ENCODE measurements at regions not wholly inside any gene's neighbourhood (a gene's known extent, or its start where the extent isn't known, plus 50 kb on each side); places are given as distances from the start of the nearest gene placed in this dataset.
"Not testable (repeated sequence)": the region's sequence is repeated elsewhere in the genome, so short reads cannot be mapped to it uniquely, and the experiment has no call there.

DNA sequence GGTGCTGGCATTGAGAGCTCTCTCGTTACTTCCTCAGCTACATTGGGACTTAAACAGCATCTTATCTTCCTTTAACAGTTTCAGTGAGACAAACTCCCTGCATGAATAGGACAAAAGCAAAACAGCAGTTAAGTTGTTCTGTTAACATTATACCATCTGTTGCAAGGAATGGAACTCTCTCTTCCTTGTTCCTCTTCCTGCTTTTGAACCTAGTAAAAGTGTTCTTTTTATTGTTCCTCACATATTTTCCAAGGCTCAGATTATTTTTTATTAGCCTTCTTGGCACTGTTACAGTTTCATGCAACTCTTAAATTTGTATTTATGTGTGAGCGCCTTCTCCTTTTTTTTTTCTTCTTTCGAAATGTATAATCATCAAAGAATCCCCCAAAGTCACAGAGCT is 202.6 kb upstream of the UFM1 start:
- peak; percentile 10 for DNase-seq (ENCODE audit: low read depth)

GRCh38 chr13:38141792-38142191 is 207.9 kb upstream of the UFM1 start:
- no peak for DNase-seq (ENCODE audit: low read depth)

DNA sequence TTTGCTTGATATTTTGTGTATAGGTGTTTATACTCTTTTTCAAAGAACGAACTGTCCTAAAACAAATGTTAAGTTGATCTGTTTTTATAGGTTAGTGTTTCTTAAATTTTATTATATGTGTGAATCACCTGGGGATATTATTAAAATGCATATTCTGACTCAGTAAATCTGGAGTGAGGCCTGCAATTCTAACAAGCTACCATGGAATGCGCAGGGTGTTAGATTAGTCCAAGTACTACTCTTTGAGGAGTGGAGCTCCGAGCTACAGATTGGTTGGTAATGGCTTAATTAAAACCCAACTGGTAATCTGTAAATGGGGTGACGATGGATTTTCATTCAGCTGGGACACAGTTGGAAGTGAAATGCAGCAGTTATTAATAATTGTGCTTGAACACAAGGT is 214.1 kb upstream of the UFM1 start:
- DNase-seq (ENCODE audit: low read depth): no peak

DNA sequence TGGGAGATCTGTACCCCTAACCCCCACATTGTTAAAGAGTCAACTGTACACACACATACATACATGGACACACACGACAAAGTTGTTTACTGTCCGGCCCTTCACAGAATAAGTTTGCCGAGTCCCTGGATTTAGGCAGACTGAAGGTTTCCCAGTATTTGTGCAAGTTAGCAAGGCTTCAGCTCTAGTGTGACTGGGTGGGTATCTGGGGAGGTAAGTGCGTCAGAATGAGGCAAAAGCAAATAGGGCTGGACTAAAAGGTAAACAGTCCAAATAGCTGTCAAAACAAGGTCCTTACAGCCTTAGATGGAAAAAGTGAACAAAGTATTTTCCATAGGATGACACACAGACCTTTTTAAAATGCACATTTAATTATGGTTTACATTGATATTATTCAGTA is 228.4 kb upstream of the UFM1 start:
- DNase-seq (ENCODE audit: low read depth): no peak

DNA sequence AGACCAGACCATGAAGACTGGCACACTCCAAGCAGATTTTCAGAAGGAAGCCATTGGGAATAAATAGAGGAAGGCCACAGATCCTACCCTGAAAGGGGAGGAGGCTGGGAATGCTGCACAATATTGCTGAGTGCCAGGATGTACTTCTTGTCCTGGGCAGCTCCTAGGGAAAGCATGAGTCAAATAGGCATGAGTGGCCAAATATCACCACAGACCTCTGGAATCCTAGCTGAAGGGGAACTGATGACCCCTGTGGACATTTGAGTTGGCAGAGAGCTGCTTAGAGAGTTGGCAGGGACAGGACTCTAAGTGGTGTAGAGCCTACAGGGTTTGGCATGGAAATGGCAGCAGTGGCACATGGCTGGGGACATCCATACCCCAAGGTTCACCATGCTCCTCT is 234.3 kb upstream of the TRPC4 start:
- DNase-seq (ENCODE audit: low read depth): no peak

GRCh38 chr13:38099751-38100150 is 230.2 kb upstream of the TRPC4 start:
- no peak for DNase-seq (ENCODE audit: low read depth)

DNA sequence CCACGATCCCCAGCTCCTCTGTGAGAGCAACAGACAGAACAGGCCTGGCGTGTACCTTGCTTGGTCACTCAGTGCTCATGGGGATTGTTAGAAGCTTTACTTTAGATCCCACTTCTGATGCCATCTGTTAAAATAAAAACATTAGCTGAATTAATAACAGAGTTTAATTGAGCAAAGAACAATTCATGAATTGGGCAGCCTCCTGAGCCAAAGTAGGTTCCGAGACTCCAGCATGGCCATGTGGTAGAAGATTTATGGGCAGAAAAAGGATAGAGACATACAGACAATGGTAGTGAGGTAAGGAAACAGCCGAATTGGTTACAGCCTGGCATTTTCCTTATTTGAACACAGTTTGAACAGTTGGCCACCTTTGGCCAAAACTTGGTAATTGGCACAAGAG is 223.9 kb upstream of the TRPC4 start:
- DNase-seq (ENCODE audit: low read depth): no peak

GRCh38 chr13:38090913-38091312 is 221.3 kb upstream of the TRPC4 start:
- DNase-seq (ENCODE audit: low read depth): no peak

DNA sequence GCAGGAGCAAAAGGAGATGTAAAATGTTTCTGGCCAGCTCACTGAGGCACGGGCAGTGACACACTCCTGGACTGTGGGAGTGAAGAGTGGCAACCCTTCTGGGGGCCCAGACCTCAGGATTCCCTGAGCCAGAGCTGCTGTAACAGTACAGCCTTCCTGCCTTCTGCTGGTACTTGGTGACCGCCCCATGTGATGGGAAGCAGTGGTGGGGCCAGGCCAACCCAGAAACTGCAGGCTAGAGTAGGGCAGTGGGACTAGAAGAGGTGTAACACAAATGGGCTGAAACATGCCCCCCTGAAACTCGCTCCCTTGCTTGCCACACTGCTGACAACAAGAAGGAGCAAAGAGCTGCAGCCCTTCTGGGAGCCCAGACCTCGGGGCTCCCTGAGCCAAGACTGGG is 217.1 kb upstream of the TRPC4 start:
- no peak for DNase-seq (ENCODE audit: low read depth)

DNA sequence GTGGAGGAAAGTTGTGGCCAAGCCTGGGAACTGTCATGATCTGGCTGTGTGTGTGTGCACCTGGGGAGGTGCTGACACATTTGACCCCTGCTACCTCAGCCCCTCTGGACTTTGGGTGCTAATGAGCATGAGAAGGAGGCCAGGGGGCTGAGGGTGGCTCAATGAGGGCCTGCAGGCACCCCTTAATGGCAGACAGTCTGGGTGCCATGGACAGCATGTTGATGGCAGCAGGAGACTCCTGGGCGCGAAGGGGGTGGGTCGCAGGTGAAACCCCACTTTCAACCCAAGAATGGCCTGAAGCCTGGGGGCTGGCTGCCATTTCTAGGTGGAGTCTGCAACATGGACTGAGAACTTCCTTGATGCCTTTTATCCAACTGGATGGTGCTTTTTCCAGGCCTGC is 216.4 kb upstream of the TRPC4 start:
- DNase-seq (ENCODE audit: low read depth): no peak

DNA sequence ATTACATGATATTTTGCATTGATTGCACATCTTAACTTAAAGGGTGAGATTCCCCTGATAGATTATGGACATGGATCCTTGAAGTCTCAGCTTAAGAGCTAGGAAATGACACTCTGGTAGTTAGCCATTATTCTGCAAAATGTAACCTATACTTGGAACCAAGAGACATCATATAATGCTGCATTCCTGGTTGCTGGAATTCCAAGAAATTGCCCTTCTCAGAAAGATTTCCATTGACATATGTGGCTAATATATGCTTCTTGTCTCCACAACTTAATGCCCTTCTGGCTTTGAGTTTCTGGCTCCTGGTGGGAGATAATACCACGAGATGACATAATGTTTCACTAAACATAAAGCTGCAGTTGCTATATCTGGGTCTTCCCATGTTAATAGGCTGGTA is 204.4 kb upstream of the TRPC4 start:
- no peak for DNase-seq (ENCODE audit: low read depth)

GRCh38 chr13:38072696-38073095 is 203.1 kb upstream of the TRPC4 start:
- no peak for DNase-seq (ENCODE audit: low read depth)

GRCh38 chr13:38071340-38071739 is 201.8 kb upstream of the TRPC4 start:
- not testable (repeated sequence) for DNase-seq (ENCODE audit: low read depth)

DNA sequence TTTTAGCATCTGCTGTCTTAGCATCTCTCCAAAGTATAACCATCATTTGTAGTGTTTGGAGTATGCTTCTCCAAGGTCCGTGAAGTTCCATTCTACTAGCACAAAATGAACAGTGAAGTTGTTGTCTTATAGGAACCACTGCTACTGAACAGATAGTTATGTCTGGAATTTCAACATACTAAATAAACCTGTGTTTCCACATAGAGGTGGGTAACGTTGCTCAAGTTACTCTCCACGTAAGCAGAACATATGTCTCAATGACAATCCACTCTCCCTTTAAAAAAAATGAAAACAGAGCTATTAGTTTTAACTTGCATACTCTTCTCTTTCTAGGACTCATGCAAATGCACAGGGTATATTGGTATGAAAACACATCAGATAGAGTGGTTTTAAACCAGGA is 184.3 kb upstream of the TRPC4 start:
- DNase-seq (ENCODE audit: low read depth): no peak

- DNase-seq (ENCODE audit: low read depth): no peak
Observed at GRCh38 chr13:38046049-38046376, 176.4 kb upstream of the TRPC4 start.

GRCh38 chr13:38045278-38046048 is 175.9 kb upstream of the TRPC4 start:
- DNase-seq (ENCODE audit: low read depth): peak; percentile 68

- no peak for DNase-seq (ENCODE audit: low read depth)
Observed at GRCh38 chr13:38044067-38044466, 174.5 kb upstream of the TRPC4 start.

DNA sequence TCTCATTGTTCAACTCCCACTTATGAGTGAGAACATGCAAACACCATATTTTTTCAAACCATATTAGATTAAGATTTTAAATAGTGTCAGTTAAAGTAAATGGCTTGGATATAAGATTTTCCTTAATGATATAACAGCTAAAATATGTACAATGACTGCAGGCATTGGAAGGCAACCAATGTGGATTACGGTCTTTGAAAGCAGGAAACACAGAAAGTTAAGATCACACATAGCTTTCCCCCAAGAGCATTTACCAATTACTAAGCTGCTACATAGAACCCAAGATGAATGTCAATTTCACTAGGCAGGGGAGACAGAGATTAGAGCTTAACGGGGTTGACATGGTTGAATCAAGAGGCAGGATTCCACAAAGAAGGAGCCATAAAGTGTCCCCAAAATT is 173.2 kb upstream of the TRPC4 start:
- peak; percentile 75 for DNase-seq (ENCODE audit: low read depth)

- peak; percentile 62 for DNase-seq (ENCODE audit: low read depth)
Observed at GRCh38 chr13:38024431-38024830, 154.9 kb upstream of the TRPC4 start.

DNA sequence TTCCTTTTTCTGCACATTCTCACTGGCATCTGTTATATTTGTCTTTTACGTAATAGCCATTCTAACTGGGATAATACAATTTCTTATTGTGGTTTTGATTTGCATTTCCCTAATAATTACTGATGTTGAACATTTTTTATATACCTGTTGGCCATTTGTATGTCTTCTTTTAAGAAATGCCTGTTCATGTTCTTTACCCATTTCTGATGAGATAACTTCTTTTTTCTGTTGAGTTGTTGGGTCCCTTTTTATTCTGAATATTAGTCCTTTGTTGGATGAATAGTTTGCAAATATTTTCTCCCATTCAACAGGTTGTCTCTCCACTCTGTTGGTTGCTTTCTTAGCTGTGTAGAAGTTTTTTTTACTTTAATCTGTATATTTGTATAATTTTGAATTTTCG is 147.7 kb upstream of the TRPC4 start:
- no peak for DNase-seq (ENCODE audit: low read depth)

- no peak for DNase-seq (ENCODE audit: low read depth)
Observed at GRCh38 chr13:38013676-38014075, 144.1 kb upstream of the TRPC4 start.

GRCh38 chr13:38012096-38012495 is 142.5 kb upstream of the TRPC4 start:
- DNase-seq (ENCODE audit: low read depth): no peak

GRCh38 chr13:38008636-38009035 is 139.1 kb upstream of the TRPC4 start:
- peak; percentile 1 for DNase-seq (ENCODE audit: low read depth)

DNA sequence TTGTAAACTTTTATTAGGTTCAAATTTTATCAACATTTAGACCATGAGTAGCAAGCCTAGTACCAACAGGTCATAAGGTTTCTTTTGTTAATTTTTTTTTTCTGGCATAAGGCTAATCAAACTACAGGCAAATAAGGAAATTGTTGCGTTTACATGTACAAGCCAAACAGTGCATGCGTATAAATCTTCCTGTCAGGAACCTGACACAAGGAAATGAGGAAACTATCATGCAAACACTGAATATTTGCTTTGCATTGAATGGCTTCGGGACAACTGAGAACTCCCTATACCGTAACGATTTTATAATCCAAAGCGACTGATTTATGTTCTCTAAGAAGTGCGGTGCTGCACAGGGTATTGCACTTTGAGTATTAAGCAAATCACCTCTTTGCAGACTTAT is 133.0 kb upstream of the TRPC4 start:
- no peak for DNase-seq (ENCODE audit: low read depth)

- no peak for DNase-seq (ENCODE audit: low read depth)
Observed at GRCh38 chr13:37997641-37998040, 128.1 kb upstream of the TRPC4 start.
